Dedifferentiated amniotic fluid mesenchymal stem cell (primary cell): ENCODE measurements at regions not wholly inside any gene's neighbourhood (a gene's known extent, or its start where the extent isn't known, plus 50 kb on each side); places are given as distances from the start of the nearest gene placed in this dataset.

Experiments used
- DNase-seq: peaks from one replicate; pipeline ENCODE4 v3.0.0-alpha.2; 2016; ENCODE audit errors: extremely low spot score

DNA sequence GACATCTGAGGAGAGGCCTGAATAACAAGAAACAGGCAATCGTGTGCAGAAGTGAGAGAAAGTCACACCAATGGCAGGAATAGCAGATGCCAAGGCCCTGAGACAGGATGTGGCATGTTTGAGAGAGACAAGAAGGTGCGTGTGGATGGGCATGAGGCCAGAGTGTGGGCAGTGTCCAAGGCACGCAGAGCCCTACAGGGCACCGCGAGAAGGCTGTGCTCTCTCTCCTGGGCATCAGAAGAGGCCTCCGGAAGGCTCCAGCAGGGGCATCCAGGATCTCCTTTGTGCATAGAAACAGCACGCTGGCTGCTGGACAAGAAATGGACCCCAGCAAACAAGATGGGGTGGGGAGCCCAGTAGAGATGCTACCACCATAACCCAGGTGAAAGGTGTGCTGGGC is 239.0 kb upstream of the RAB6C start:
- DNase-seq, result no peak

DNA sequence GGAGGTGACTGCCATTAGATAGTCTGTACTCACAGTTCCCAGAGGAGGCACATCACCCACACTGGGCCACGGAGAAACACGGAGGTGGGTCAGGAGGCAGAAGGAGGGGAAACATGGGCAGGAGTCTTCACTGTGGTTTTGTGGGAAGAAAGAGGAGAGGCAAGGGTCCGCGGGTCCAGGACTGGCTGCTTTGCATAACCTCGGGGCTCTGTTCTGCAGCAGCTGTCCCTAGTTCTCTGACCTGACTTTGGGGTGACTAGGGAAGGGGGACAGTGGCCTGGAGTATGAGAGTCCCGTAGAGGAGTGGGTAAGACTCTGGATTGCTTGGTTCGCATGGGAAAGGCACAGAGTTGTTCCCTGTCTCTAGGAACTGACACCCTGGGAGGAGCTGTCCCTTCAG is 238.3 kb upstream of the RAB6C start:
- no peak for DNase-seq

GRCh38 chr2:129741623-129742022 is 237.8 kb upstream of the RAB6C start:
- DNase-seq, result no peak

GRCh38 chr2:129742415-129743180 is 236.9 kb upstream of the RAB6C start:
- no peak for DNase-seq

DNA sequence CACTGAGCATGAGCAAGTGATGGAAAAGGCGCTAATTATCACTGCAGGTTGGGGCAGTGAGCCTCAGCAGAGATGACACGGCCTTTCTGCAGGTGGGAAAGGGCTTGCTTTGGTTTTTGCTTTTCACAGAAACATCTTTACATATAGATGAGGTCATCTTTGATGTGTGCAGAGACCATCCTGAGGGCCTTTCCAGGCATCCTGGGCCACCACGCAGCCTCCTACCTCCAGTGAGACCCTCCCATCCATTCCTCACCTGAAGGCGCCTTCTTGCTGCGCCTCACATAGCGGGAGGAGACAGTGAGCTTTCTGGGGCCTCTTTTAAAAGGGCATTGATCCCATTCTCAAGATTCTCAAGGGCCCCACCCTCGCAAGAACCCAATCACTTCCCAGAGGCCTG is 235.3 kb upstream of the RAB6C start:
- DNase-seq, result no peak

- DNase-seq, result no peak
Observed at GRCh38 chr2:129744649-129745048, 234.8 kb upstream of the RAB6C start.

DNA sequence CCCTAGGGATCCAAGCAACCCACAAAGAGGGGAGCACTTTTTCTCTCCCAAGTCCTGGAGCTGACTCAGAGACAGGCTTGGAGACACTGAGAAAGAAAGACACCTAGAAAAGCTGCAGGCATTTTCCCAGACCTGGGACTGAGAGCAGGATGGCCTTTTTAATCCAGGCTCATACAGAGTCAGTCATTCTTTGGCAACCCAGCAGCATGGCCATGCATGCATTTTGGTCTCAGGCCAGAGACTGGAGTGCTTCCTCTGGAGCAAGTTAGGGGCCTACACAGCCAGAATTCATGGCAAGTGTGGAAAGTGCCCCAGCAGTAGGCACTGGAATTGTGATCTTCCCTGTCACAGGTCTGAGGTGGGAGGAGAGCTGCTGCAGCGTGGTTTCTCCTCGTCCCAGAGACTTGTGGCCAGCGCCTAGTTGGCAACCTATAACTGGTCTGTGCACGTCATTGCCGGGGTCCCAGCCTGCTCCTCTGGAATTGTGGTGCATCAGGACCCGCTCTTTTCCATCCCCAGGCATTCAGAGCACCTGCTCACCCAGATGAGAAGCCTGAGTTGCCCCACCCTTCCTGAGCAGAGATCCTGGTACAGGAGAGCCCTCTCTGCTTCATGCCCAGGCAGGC is 231.9 kb upstream of the RAB6C start:
- no peak for DNase-seq

DNA sequence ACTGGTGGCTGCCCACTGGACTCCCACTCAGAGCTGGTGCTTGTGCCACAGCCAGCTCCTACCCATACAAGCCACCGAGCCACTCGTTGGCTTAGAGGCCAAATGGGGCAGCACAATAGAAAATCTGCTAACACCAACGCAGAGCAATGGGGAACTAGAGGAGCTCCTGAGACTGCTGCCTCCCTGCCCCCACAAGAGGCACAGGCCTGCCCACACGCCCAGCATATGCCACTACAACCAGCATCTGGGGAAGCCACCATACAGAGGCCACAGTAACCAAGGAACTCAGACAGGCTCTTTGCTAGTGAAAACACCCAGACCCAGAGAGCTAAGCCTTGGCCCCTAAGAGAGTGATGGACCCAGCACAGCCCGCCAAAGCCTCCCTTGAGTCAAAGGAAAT is 231.2 kb upstream of the RAB6C start:
- no peak for DNase-seq

DNA sequence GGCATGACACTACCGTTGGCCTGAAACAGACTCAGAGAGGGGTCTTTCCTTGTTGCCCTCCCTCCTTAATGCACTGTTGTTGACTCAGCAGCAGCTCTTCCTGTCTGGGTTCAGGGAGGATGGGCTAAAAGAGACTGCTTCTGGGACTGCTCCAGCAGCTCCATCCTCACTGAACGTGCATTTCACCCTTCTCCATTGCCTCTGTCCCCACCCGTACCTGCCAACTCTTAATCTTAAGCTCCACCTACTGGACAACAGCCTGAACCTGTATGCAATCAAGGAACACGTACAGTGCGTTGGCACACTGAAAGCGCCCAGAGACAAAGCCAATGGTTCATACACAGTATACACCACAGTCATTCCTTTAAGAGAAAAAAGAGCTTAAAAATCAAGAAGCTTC is 230.8 kb upstream of the RAB6C start:
- no peak for DNase-seq

- no peak for DNase-seq
Observed at GRCh38 chr2:129751409-129751808, 228.1 kb upstream of the RAB6C start.

DNA sequence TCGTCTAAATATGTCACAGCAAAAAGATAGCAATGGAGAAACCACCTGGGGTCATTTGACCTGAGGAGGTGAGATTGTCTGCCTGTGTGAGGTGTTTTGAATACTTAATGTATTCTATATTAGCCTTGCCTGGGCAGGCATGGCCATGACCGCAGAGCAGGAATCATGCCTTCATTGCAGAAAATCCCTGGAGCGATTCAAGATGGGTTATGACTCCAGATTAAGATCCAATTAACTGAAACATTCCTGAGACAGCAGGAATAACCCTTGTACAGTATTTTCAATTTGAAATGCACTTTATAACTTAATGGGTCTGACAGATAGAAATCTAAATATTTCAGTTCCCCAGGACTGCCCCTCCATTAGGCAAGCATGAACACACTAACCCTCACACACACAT is 227.3 kb upstream of the RAB6C start:
- no peak for DNase-seq

GRCh38 chr2:129752686-129753085 is 226.8 kb upstream of the RAB6C start:
- DNase-seq, result no peak

DNA sequence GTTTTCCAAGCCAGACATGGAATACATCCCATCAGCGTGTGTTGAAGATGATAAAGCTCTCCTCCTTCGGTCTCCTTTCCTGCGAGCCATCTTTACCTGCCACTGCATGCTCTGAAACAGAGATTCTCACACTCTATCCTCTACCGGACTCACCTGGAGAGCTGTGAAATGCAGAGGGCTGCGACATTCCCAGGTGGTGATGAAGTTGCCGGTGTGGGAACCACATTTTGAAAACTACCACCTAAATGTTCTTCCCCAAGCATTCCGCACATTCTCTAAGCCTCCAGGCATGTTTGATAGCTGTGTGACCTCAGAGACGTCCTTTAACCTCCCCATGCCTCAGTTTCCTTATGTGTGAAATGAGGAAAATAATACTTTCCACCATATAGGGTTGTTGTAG is 226.2 kb upstream of the RAB6C start:
- no peak for DNase-seq

DNA sequence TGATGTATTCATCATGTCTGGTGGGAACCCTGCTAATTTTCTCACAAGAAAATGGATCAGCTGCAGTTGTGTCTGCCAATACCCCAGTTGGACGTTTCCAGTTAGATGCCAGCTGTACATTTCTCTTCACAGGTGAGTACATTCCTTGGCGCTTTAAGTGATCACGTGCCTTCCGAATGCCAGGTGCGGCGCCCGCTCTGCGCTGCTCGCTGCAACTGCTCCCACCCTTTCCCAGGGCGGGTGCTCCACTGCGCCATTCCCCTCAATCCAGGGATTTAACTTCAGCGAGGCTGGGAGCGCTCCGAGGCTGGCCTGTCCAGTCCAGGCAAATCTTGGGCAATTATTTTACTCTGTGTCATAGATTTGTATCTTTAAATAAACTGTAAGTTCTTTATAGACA is 225.0 kb upstream of the RAB6C start:
- DNase-seq, result no peak

GRCh38 chr2:129754831-129755230 is 224.6 kb upstream of the RAB6C start:
- DNase-seq, result no peak

DNA sequence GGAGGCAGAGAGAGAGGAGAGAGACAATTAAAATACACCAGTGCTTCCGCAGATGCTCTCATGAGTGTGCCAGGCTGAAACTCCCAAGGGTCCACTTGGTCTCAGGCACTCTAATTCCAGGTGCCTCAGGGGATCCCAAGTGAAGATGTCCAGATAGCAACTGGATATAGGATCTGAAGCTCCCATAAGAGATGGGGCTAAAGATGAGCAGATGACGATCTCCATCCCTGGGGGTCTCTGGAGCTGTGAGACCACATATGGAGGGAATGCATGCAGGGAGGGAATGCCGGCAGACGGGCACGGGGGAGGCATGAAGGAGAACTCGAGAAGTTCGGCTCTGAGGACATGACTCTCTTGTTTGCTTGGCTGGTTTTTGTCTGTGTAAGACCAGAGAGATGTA is 223.7 kb upstream of the RAB6C start:
- DNase-seq, result no peak

GRCh38 chr2:129756276-129756675 is 223.2 kb upstream of the RAB6C start:
- no peak for DNase-seq

- DNase-seq, result no peak
Observed at GRCh38 chr2:129757366-129757914, 222.0 kb upstream of the RAB6C start.

GRCh38 chr2:129757915-129758783 is 221.3 kb upstream of the RAB6C start:
- DNase-seq, result no peak

DNA sequence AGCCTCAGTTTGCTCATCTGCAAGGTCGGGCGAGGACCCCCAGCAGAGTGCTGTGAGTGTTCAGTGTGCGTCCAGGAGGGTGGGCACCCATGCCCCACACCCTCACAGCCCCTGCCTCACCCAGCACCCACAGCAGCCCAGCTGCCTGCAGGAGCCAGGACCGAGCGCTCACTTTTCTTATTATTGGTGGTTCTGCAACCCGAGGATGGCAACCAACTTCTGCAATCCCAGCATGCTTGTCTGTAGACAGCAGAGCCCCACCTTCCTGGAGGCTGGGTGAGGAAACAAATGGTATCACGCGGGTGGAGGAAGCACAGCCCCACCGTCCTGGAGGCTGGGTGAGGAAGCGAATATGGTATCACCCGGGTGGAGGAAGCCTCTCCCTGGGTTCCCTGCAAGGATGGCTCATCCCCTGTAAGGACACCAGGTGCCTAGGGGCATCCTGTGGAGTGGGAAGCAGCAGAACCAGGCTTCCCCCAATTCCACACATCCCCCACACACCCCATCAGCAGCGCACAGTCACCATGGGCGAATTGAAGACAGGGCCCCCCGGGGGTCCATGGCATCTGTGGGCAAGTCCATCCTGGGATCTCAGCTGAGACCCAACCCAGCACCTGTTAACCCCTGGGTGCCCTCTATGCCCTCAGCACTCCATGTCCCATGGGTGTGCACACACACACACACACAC is 220.5 kb upstream of the RAB6C start:
- DNase-seq, result no peak

DNA sequence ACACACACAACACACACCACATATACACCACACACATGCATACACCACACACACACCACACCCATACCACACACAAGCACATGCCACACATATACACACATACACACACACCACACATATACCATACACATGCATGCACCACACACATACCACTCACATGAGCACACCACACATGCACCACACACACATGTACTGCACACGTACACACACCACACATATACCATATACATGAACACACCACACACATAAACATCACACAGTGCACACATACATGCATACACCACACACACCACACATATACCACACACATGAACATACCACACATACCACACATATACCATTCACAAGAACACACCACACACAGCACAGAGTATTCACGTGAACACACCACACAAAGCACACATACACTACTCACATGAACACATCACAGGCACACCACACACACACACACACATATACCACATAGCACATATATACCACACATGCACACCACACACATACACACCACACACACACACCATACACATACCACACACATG is 219.9 kb upstream of the RAB6C start:
- no peak for DNase-seq

GRCh38 chr2:129760669-129761068 is 218.8 kb upstream of the RAB6C start:
- DNase-seq, result no peak
